HUES6 (cell line): ENCODE measurements at regions not wholly inside any gene's neighbourhood (a gene's known extent, or its start where the extent isn't known, plus 50 kb on each side); places are given as distances from the start of the nearest gene placed in this dataset.
"Not testable (repeated sequence)": the region's sequence is repeated elsewhere in the genome, so short reads cannot be mapped to it uniquely, and the experiment has no call there.

Experiments used
- H3K27ac ChIP-seq: 2 replicates; pipeline ENCODE4 v1.7.0; 2013; ENCODE audit warnings: low read depth, mild to moderate bottlenecking, low read length, inconsistent platforms
- H3K27me3 ChIP-seq: 2 replicates; pipeline ENCODE4 v1.6.1; 2013; ENCODE audit warnings: low read length; ENCODE audit not compliant: control insufficient read depth, insufficient read depth
- H3K36me3 ChIP-seq: 2 replicates; pipeline ENCODE4 v1.6.1; 2013; ENCODE audit warnings: low read length; ENCODE audit not compliant: control insufficient read depth, insufficient read depth
- H3K4me1 ChIP-seq: 2 replicates; pipeline ENCODE4 v1.6.1; 2013; ENCODE audit warnings: low read length; ENCODE audit not compliant: control insufficient read depth, insufficient read depth
- H3K4me3 ChIP-seq: 2 replicates; pipeline ENCODE4 v1.5.1; 2013; ENCODE audit warnings: low read depth, low read length
- H3K9ac ChIP-seq: one replicate; pipeline ENCODE4 v1.6.1; 2013; ENCODE audit warnings: mild to moderate bottlenecking, low read length
- H3K9me3 ChIP-seq: 2 replicates; pipeline ENCODE4 v1.6.1; 2013; ENCODE audit warnings: low read depth, low read length; ENCODE audit not compliant: control insufficient read depth, insufficient read depth

DNA sequence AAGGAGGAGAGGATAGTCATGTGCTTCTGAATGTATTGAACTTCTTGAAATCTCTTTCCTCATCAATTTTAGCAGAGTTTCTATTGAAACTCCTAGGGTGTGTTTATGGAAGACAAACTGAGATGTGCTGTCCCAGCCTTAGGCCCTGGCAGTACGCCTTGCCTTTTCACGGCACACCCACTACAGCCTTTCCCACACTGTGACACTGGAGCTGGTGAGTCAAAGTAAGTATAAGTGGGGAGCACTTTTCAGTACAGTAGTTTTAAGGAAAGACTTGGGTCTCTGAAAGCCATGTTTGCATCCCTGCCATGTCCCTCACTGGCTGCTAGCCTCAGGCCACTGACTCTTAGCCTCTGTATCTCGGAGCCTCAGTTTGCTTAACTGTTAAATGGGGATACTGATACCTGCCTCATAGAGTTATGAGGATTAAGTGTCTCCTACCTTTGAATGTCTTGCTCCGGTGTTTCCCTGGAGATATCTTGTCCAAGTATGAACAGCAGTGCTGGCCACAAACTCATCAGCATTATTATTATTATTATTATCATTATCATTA, 144.7 kb upstream of the CRHR1 start:
- no peaks in the 10 kb centered on the region for H3K9me3 ChIP-seq
- H3K27ac ChIP-seq: no peak overlapping the region
- peaks cover 34% of the 10 kb centered on the region for H3K36me3 ChIP-seq
- H3K27me3 ChIP-seq: no peaks in the 10 kb centered on the region
- no peak overlapping the region for H3K4me3 ChIP-seq
- no peaks in the 10 kb centered on the region for H3K4me1 ChIP-seq
- H3K9ac ChIP-seq: no peak overlapping the region

DNA sequence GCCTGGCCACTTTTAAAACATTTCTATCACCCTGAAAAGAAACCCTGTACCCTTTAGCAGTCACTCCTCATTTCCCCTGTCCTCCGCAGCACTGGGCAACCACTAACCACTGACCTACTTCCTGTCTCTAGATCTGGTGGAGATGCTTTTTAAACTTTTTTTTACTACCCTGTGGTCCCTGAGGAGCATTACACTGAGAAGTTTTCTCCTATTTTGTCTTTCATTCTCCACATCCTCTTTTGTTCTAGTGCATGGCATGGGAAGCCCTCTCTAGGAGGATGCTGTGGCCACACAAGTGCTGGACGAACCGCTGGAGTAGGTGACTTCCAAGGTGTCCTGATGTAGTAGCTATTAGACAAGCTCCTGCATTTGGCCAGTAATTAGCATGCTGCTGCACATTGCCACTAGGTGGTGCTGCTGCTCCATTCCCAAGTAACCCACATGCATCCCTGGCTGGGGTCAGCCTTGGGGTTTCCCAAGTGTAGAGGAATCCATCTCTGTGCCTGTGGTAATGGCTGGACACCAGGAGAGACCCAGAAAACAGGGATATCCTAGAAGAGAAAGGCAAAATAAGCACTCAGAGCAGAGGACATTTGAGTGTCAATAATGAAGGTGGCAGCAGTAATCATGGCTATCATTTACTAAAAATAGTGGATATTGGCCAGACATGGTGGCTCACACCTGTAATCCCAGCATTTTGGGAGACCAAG, 143.8 kb upstream of the CRHR1 start:
- H3K9me3 ChIP-seq: no peaks in the 10 kb centered on the region

DNA sequence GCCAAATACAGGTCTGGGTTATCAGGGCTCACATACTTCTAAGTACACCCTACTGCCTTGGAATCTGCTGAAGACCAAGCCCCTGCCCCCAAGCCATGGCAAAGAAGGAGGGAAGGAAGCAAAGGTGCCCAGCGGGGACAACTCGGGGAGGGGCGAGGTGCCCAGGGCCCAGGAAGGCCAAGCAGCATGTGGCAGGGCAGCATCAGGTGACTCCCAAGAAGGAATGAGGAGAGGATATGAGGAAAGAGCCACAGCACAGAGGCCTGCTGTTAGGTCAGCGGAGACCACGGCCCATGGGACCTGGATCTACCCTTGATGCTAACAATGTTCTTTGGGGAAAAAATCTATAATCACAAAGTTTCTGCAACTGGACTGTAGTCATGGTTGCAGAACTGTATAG, 142.6 kb upstream of the CRHR1 start:
- Histone ChIP-seq H3K4me1 (no peaks in the 10 kb centered on the region), H3K4me3 (no peak overlapping the region), H3K27me3 (no peaks in the 10 kb centered on the region), H3K27ac (no peak overlapping the region), H3K9me3 (no peaks in the 10 kb centered on the region), H3K36me3 (peaks cover 15% of the 10 kb centered on the region), H3K9ac (no peak overlapping the region)

More for the DNA sequence above, 143.8 kb upstream of the CRHR1 start:
- no peak overlapping the region for H3K27ac ChIP-seq
- H3K4me3 ChIP-seq: no peak overlapping the region
- no peaks in the 10 kb centered on the region for H3K4me1 ChIP-seq
- H3K9ac ChIP-seq: no peak overlapping the region
- no peaks in the 10 kb centered on the region for H3K27me3 ChIP-seq
- H3K36me3 ChIP-seq: peaks cover 28% of the 10 kb centered on the region

DNA sequence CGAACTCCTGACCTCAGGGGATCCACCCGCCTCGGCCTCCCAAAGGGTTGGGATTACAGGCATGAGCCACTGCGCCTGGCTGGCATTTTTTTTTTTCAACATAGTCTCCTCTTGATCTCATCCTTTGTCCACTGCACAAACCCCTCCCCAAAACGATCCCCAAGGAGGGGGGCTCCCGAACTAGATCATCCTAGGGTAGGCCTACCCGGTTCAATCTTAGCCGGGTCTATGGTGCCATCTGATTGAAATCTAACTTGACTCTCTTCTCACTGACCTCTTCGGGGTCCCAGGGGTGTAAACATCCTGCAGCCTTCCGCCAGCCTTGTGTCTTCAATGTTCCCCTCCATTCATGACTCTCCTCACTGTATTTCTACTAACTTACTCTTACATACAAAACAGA, 140.5 kb upstream of the CRHR1 start:
- no peaks in the 10 kb centered on the region for H3K4me1 ChIP-seq
- H3K9ac ChIP-seq: no peak overlapping the region
- no peak overlapping the region for H3K4me3 ChIP-seq
- H3K9me3 ChIP-seq: no peaks in the 10 kb centered on the region
- H3K27me3 ChIP-seq: no peaks in the 10 kb centered on the region
- peaks cover 6% of the 10 kb centered on the region for H3K36me3 ChIP-seq
- no peak overlapping the region for H3K27ac ChIP-seq

DNA sequence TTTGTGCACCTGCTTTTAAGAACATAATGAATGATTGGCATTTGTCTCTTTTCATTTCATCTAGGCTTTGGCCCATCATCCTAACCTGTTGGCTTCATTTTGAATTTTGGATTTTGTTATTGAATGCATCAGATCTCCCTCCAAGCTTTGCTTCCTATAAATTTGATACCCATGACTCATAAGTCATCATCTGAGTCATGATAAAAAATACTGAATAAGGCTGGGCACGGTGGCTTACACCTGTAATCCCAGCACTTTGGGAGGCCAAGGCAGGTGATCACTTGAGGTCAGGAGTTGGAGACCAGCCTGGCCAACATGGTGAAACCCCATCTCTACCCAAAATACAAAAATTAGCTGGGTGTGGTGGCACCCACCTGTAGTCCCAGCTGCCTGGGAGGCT, 139.5 kb upstream of the CRHR1 start:
- not testable (repeated sequence) for H3K4me3 ChIP-seq, H3K9me3 ChIP-seq, H3K27me3 ChIP-seq, H3K4me1 ChIP-seq, H3K27ac ChIP-seq, H3K36me3 ChIP-seq, H3K9ac ChIP-seq

DNA sequence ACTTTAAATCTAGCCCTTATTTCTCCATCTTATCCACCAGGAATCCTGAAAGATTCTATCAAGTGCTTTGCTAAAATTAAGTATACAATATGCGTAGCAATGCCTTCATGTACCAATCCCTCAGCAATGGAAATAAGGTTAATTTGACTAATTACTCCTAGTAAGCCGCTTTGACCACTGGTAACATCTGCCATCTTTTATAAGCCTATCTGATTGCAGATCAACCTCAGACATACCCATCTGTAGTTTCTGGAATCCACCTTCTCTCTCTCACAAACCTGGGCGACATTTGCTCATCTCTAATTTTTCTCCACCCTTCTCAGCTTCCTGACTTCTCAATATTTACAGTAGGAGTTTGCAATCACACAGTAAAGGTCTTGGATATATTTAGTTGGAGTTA, 138.8 kb upstream of the CRHR1 start:
- Histone ChIP-seq H3K27ac (no peak overlapping the region), H3K9ac (no peak overlapping the region), H3K4me1 (peaks cover 7% of the 10 kb centered on the region; the same call in 1 of the 2 replicates), H3K9me3 (no peaks in the 10 kb centered on the region), H3K36me3 (no peaks in the 10 kb centered on the region), H3K27me3 (no peaks in the 10 kb centered on the region), H3K4me3 (no peak overlapping the region)

DNA sequence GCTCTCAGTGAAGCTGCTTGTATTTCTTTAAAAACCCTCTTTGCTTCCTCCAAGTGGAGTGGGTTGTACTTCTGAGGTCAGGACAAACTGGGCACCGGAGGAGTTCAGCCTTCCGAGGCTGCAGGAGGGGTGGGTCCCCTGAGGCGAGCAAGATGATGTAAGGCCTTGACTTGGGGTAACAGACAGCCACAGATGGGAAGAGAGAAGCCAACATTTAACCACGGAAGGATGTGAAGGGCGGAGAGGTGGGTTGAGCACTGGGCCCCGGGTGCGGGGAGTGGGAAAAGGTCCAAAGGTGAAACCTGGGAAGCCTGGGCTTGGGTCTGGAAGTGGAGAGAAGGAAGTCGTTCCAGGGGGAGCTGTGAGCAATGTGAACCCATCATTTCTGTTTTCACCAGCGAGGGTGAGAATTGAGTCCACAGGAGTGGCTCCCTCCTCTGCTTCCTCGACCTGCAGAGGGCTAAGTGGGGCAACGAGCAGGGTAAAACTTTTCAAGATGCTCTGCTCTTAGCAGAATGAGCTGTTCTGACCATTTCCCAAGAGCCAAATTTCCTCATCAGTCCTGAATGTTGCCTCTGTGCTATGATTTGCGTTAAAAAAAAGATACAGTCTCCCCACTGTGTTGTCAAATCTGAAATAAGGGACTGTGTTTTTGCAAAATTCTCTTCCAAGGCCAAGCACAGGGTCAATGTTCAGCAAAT, 137.7 kb upstream of the CRHR1 start:
- H3K36me3 ChIP-seq: no peaks in the 10 kb centered on the region
- peaks cover 10% of the 10 kb centered on the region; the same call in 1 of the 2 replicates for H3K4me1 ChIP-seq
- H3K9me3 ChIP-seq: no peaks in the 10 kb centered on the region
- no peak overlapping the region for H3K4me3 ChIP-seq
- no peak overlapping the region for H3K9ac ChIP-seq
- no peaks in the 10 kb centered on the region for H3K27me3 ChIP-seq
- no peak overlapping the region for H3K27ac ChIP-seq

DNA sequence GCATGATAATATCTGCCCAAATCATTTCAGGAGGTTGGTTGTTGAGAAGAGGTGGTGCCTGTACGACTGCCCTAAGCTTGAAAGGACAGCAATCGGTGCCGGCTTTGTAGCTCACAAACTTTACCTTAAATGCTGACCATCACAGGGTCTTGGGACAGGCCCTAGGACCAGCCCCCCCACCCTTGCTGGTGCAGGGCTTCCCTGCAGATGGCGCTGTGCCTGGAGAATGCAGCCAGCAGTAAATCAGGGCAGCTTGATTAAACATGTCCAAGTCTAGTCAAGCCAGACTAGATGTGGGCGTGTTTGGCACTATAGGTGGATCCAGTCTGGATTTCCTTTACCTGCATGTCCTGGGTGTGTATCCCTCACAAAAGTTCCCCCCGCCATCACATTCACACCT, 135.5 kb upstream of the CRHR1 start:
- H3K9me3 ChIP-seq: no peaks in the 10 kb centered on the region
- H3K27ac ChIP-seq: no peak overlapping the region
- H3K4me3 ChIP-seq: no peak overlapping the region
- H3K36me3 ChIP-seq: no peaks in the 10 kb centered on the region
- H3K4me1 ChIP-seq: peaks cover 10% of the 10 kb centered on the region; the same call in 1 of the 2 replicates
- no peak overlapping the region for H3K9ac ChIP-seq
- H3K27me3 ChIP-seq: no peaks in the 10 kb centered on the region

DNA sequence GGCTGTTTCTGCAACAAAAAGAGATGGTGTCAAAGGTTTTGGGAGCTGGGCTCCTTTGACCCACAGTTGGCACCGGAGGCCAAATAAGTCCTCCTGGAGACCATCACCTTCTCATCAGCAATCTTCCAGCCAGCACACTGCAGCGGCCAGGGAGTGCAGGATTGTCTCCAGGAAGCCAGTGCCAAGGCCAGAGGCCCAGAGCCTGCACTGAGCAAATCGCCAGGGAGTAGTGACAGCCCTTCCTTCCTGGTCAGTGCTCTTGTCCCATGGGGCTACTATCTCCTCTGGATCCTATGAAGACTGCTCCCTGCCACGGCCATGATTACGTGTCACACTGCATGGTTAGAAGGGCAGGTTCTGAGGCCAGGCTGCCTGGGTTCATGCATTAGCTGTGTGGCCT, 134.3 kb upstream of the CRHR1 start:
- no peaks in the 10 kb centered on the region for H3K36me3 ChIP-seq
- no peak overlapping the region for H3K27ac ChIP-seq
- H3K9ac ChIP-seq: no peak overlapping the region
- H3K4me3 ChIP-seq: no peak overlapping the region
- H3K9me3 ChIP-seq: no peaks in the 10 kb centered on the region
- no peaks in the 10 kb centered on the region for H3K27me3 ChIP-seq
- peaks cover 10% of the 10 kb centered on the region; the same call in 1 of the 2 replicates for H3K4me1 ChIP-seq

DNA sequence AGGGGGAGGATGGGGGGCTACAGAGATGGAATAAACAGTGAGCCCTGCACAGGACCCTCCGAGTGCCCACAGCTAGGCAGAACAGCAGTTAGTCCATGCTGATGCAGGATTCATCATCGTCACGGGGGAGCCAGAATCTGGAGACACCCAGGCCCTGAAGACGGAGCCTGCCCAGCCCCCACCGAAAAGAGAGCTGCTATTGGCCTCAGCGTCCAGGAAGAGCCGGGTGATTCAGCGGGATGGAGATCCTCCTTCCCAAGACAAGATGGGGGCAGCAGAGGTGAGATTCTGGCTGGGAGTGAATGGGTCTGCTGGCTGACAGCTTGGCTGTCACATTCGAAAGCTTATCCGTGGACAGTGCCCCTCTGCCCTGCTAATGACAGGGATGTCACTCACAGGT, 133.6 kb upstream of the CRHR1 start:
- Histone ChIP-seq H3K27ac (no peak overlapping the region), H3K27me3 (no peaks in the 10 kb centered on the region)

DNA sequence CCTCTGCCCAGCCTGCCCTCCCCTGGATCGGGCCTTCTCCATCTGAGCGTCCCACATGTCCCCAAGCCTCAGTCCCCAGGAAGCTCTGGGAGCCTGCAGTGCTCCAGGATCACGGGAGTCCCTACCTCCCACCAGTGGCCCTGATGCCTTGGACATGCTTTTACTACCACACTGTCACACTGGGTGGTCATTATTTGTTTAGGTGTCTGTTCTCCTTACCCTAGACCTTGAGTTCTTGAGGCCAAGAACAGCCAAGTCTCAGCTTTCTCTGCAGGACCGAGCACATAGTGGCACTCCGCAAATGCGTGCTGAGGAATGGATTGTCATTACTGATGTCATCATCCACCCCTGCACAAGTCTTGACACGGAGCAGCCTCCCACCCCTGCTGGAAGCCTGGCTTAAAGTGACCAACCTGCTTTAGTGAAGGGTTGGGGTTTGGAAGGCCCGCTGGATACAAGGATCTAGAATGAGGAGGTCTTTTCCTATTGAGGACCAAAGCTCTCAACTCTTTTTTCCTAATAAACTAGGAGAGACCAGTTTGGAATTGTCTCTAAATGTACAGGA, 132.9 kb upstream of the CRHR1 start:
- Histone ChIP-seq H3K4me3 (no peak overlapping the region), H3K4me1 (peaks cover 10% of the 10 kb centered on the region; the same call in 1 of the 2 replicates), H3K27me3 (no peaks in the 10 kb centered on the region), H3K36me3 (no peaks in the 10 kb centered on the region), H3K27ac (no peak overlapping the region), H3K9ac (no peak overlapping the region), H3K9me3 (no peaks in the 10 kb centered on the region)

More for the DNA sequence above, 133.6 kb upstream of the CRHR1 start:
- Histone ChIP-seq H3K4me3 (no peak overlapping the region), H3K36me3 (no peaks in the 10 kb centered on the region), H3K9ac (no peak overlapping the region), H3K9me3 (no peaks in the 10 kb centered on the region), H3K4me1 (peaks cover 10% of the 10 kb centered on the region; the same call in 1 of the 2 replicates)
